Endometrium (tissue), 2 donors: ENCODE measurements at regions not wholly inside any gene's neighbourhood (a gene's known extent, or its start where the extent isn't known, plus 50 kb on each side); places are given as distances from the start of the nearest gene placed in this dataset.

ENCODE experiments used
- FAIRE-seq: peaks from 2 replicates; lab custom pipeline; 2012; peaks lifted over from hg19 to GRCh38; lab: Jason Lieb, UNC
- donor health status: control.
- donor health status: control.

DNA sequence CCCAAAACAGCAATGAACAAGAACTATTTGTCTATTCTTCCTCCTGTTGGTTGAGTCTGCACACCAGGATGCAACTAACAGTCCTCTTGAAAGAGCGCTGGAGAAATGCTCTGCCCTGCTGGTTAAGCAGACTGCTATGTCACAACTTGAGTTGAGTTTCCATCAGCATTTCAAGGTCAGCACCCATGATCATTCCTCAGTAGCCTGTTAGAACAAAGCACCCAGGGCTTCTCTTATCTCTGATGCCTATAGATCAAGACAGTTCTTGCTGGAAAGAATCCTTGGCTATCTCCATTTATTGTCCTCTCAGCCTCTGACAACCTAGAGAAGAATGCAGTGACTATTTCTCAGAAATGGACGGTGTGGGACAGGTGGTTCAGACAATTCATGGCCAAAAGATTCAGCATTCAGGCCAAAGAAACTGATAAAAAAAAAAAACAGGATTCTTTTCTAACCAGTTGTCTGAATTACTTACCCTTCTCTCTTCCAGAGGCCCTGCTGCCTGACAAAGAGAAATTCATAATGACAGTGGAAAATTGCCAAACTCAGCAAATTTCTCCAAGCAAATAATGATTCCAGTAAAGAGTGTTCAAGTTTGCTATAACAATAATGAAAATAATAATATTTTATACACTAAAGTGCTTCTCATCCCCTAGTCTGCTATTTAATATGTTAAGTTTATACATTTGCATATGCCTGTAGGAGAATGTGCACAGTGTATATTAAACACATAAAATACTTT is 306.7 kb downstream of the EMP1 start:
- no peak for FAIRE-seq

DNA sequence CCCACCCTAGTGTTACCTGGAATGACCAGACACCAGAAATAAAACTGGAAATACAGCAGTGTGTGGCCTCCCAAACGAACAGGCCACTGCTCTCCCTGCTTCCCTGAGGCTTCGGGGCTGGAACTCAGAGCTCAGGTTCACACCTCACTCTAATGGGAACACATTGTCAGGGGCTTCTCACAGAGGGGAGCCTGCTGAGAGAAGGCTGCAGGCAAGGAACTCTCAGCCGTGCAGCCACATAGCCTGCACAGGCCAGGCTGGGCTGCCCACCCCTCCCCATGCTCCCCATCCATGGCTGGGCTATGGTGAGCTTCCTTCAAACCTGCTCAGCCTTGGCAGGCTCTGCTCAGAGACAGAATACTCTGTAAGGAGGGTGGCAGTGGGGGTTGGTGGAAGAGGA is 302.5 kb downstream of the EMP1 start:
- FAIRE-seq, result no peak

- no peak for FAIRE-seq
These were observed 299.6 kb downstream of the EMP1 start for GRCh38 chr12:13496111-13496510.

DNA sequence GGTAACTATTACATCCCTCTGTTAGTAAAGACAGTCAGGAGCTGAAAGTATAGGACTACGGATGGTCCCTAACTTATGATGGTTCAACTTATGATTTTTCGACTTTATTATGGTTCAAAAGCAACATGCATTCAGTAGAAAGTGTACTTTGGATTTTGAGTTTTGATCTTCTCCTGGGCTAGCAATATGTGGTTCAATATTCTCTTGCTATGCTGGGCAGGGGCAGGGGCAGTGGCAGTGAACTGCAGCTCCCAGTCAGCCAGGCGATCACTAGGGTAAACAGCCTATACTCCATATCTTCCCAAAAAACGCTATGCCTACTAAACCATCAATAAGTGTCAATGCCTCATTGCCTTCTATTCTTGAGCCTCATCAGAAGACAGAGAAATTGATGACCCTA is 292.7 kb downstream of the EMP1 start:
- no peak for FAIRE-seq

GRCh38 chr12:13487326-13487725 is 290.8 kb downstream of the EMP1 start:
- FAIRE-seq, result no peak

DNA sequence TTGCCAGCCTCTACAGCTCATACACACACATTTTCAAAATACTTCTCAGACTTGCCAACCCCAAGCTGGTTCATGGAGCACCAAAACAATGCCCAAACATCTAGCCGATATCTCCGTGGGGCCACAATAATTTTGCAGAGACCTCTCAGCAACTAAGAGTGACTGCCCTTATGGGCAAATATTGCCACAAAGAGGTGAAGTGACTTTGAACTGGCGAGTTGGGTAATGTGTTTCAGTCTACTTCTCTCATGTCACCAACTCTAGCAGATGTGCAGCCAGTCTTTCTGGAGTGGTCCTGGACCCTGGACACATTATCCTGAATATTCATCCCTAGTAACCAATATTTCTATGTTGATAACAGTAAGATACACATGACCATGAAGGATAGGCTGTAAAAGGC is 290.3 kb downstream of the EMP1 start:
- FAIRE-seq, result no peak

DNA sequence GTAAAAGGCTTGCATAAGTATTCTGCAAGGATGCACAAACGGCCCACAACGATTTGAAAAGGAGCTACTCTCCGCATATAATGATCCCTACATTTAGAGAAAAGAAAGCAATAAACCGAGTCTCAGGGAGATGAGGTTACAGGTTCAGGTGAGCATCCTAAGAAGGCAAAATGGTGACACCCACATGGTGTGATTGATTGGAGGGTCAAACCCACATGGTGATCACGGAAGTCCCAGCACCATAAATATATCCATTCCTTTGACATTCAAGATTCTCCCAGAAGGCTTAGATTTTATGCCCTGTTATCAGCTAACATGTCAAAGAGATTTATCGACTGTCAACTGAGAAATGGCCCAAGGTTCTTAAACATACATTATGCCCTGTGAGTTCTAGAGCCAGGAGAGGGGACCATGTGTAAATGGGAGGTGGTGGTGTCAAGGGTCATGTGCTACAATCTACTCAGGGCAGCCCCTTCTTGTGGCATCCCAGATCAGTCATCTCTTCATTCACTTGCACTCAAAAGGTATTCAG is 282.2 kb downstream of the EMP1 start:
- no peak for FAIRE-seq

GRCh38 chr12:13474381-13474780 is 277.9 kb downstream of the EMP1 start:
- no peak for FAIRE-seq

GRCh38 chr12:13472690-13473089 is 276.2 kb downstream of the EMP1 start:
- no peak for FAIRE-seq

- no peak for FAIRE-seq
These were observed 274.9 kb downstream of the EMP1 start for GRCh38 chr12:13471471-13471870.

- no peak for FAIRE-seq
These were observed 269.1 kb downstream of the EMP1 start for GRCh38 chr12:13465635-13466034.

DNA sequence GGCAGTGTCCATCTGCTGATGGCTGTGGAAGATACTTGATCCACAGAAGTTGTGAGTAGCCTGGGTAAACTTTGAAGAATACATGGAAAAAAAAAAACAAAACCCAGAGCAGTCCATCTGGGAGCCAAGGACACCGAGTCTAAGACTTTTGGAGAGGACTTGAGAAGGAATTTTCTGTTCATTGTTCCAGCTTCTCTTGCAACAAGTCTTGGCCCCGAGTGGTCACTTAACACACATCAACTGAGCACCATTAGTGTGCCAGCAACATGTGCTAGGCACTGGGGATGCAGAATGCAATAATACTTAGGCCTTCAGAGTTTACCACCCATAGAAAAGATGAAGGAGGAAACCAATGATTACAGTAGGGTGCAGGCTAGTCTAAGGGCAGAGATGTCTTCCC is 266.7 kb downstream of the EMP1 start:
- no peak for FAIRE-seq

GRCh38 chr12:13462450-13462849 is 265.9 kb downstream of the EMP1 start:
- FAIRE-seq, result no peak

- FAIRE-seq, result no peak
These were observed 259.2 kb downstream of the EMP1 start for GRCh38 chr12:13455778-13456144.

- no peak for FAIRE-seq
These were observed 258.7 kb downstream of the EMP1 start for GRCh38 chr12:13454991-13455777.

GRCh38 chr12:13452955-13453570 is 256.5 kb downstream of the EMP1 start:
- no peak for FAIRE-seq

DNA sequence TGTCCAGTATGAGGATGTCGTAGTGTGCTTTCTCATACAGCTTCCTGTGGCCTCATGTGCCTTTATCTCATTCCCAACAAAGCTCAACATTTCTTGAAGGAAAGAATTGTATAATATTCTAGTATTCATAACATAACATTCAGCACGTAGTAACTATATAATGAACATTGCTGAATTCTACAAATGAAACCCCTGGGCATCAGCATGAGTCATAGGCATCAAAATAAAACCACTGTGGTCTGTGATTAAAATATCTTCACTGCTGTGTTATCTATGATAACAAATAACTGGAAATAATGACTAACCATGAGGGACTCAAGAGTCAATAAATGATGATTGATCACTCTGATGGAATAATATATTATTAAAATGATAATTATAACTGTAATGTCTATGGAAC is 255.2 kb downstream of the EMP1 start:
- no peak for FAIRE-seq

GRCh38 chr12:13450231-13451080 is 253.9 kb downstream of the EMP1 start:
- no peak for FAIRE-seq

GRCh38 chr12:13444076-13444475 is 247.6 kb downstream of the EMP1 start:
- no peak for FAIRE-seq

GRCh38 chr12:13443498-13443897 is 247.0 kb downstream of the EMP1 start:
- FAIRE-seq, result no peak

DNA sequence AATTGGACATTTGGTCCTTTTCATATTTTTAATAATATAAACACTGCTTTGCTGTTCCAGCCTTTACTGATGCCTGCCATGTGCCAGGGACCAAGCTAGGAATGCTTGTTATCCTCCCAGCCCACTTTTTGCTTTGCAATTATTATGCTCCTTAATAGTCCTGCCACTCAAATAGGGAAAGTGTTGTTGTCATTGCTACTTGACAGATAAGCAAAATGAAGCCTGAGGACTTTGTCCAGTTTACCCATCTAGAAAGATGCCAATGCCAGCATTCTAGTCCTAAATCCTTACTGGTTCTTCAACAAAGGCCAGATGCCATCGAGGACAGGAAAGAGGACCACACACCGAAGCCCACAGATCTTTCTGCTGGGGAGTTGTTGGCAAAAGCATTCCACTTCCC is 246.5 kb downstream of the EMP1 start:
- no peak for FAIRE-seq

- no peak for FAIRE-seq
These were observed 245.9 kb downstream of the EMP1 start for GRCh38 chr12:13442457-13442856.
